BE2C (cell line): ENCODE measurements at regions not wholly inside any gene's neighbourhood (a gene's known extent, or its start where the extent isn't known, plus 50 kb on each side); places are given as distances from the start of the nearest gene placed in this dataset.

Source experiments
- DNase-seq: peaks from one replicate; pipeline ENCODE4 v3.0.0-alpha.2; 2020
- H3K27me3 ChIP-seq: fragments of 250-450 bp; sonication (Bioruptor Pico); 2 replicates; pipeline ENCODE4 v1.5.1; 2020; ENCODE audit warnings: mild to moderate bottlenecking
- H3K36me3 ChIP-seq: fragments of 250-450 bp; sonication (Bioruptor Pico); 2 replicates; pipeline ENCODE4 v1.5.1; 2020; ENCODE audit warnings: mild to moderate bottlenecking
- H3K4me1 ChIP-seq: fragments of 250-450 bp; sonication (Bioruptor Pico); 2 replicates; pipeline ENCODE4 v1.5.1; 2020
- H3K4me3 ChIP-seq: 2 replicates; pipeline ENCODE4 v1.5.1; 2011; ENCODE audit warnings: low read depth, low read length
- H3K9me3 ChIP-seq: fragments of 250-450 bp; sonication (Bioruptor Pico); 2 replicates; pipeline ENCODE4 v1.5.1; 2020
- CTCF ChIP-seq: IDR thresholded peaks from 2 replicates; pipeline ENCODE4 v1.5.1; 2012; ENCODE audit warnings: mild to moderate bottlenecking, low read depth, low read length

- peak; percentile 46 for DNase-seq
- Histone ChIP-seq H3K4me3 (peak overlapping the region; percentile 76), H3K27me3 (no peaks in the 10 kb centered on the region), H3K9me3 (no peaks in the 10 kb centered on the region), H3K36me3 (peaks cover 5% of the 10 kb centered on the region; the same call in 1 of the 2 replicates), H3K4me1 (0 out of 2 replicates have a peak, but pooled peaks cover 2% of the 10 kb centered on the region)
- TF ChIP-seq CTCF, result peak; percentile 6; the same call in 1 of the 2 replicates
Measured at GRCh38 chr6:26197933-26198721, 110.9 kb downstream of the HFE start.

- Histone ChIP-seq H3K9me3 (no peaks in the 10 kb centered on the region), H3K4me1 (0 out of 2 replicates have a peak, but pooled peaks cover 1% of the 10 kb centered on the region), H3K36me3 (peaks cover 5% of the 10 kb centered on the region; the same call in 1 of the 2 replicates), H3K27me3 (no peaks in the 10 kb centered on the region), H3K4me3 (peak overlapping the region; percentile 76)
- DNase-seq, result no peak
- TF ChIP-seq CTCF, result no peak
Measured at GRCh38 chr6:26198722-26199056, 111.5 kb downstream of the HFE start.

GRCh38 chr6:26199057-26199772, 112.0 kb downstream of the HFE start:
- no peaks in the 10 kb centered on the region for H3K4me1 ChIP-seq
- no peaks in the 10 kb centered on the region for H3K27me3 ChIP-seq
- peaks cover 5% of the 10 kb centered on the region; the same call in 1 of the 2 replicates for H3K36me3 ChIP-seq
- no peak for TF ChIP-seq CTCF
- peak; percentile 78 for DNase-seq
- peak overlapping the region; percentile 76 for H3K4me3 ChIP-seq
- no peaks in the 10 kb centered on the region for H3K9me3 ChIP-seq

- Histone ChIP-seq H3K36me3 (peaks cover 5% of the 10 kb centered on the region; the same call in 1 of the 2 replicates), H3K4me3 (peak overlapping the region; percentile 76), H3K4me1 (no peaks in the 10 kb centered on the region), H3K9me3 (no peaks in the 10 kb centered on the region), H3K27me3 (no peaks in the 10 kb centered on the region)
- no peak for TF ChIP-seq CTCF
- DNase-seq, result no peak
Measured at GRCh38 chr6:26199773-26200764, 112.8 kb downstream of the HFE start.

- no peaks in the 10 kb centered on the region for H3K9me3 ChIP-seq
- no peak for TF ChIP-seq CTCF
- H3K27me3 ChIP-seq, result no peaks in the 10 kb centered on the region
- no peak overlapping the region for H3K4me3 ChIP-seq
- H3K36me3 ChIP-seq, result peaks cover 5% of the 10 kb centered on the region; the same call in 1 of the 2 replicates
- no peak for DNase-seq
- no peaks in the 10 kb centered on the region for H3K4me1 ChIP-seq
Measured at GRCh38 chr6:26200918-26201721, 113.9 kb downstream of the HFE start.
